Hepatocyte (in vitro differentiated cells): ENCODE measurements at regions not wholly inside any gene's neighbourhood (a gene's known extent, or its start where the extent isn't known, plus 50 kb on each side); places are given as distances from the start of the nearest gene placed in this dataset.

ENCODE experiments used
- DNase-seq: peaks from one replicate; pipeline ENCODE4 v3.0.0-alpha.2; 2016; ENCODE audit warnings: low spot score
- H2AFZ ChIP-seq: fragments of 200-600 bp; sonication (generic); 2 replicates; pipeline ENCODE4 v1.6.0; 2016; ENCODE audit warnings: antibody characterized with exemption, mild to moderate bottlenecking
- H3K27ac ChIP-seq: fragments of 200-600 bp; sonication (generic); 2 replicates; pipeline ENCODE4 v1.5.1; 2016; ENCODE audit warnings: mild to moderate bottlenecking
- H3K27me3 ChIP-seq: fragments of 200-600 bp; sonication (generic); 2 replicates; pipeline ENCODE4 v1.6.1; 2016
- H3K36me3 ChIP-seq: fragments of 200-600 bp; sonication (generic); replicated peaks from 2 replicates; pipeline ENCODE4 v1.5.1; 2016; ENCODE audit warnings: low read depth; ENCODE audit not compliant: insufficient read depth
- H3K4me1 ChIP-seq: fragments of 200-600 bp; sonication (generic); 2 replicates; pipeline ENCODE4 v1.5.1; 2016; ENCODE audit warnings: mild to moderate bottlenecking, moderate library complexity; ENCODE audit not compliant: insufficient read depth
- H3K4me2 ChIP-seq: fragments of 200-600 bp; sonication (generic); 2 replicates; pipeline ENCODE4 v1.6.0; 2016
- H3K4me3 ChIP-seq: fragments of 200-600 bp; sonication (generic); 2 replicates; pipeline ENCODE4 v1.5.1; 2016; ENCODE audit warnings: mild to moderate bottlenecking
- H3K79me2 ChIP-seq: fragments of 200-600 bp; sonication (generic); 2 replicates; pipeline ENCODE4 v1.6.0; 2017; ENCODE audit warnings: mild to moderate bottlenecking
- H3K9me2 ChIP-seq: fragments of 200-600 bp; sonication (generic); replicated peaks from 2 replicates; pipeline ENCODE4 v1.6.0; 2017; ENCODE audit warnings: mild to moderate bottlenecking; ENCODE audit not compliant: insufficient read depth
- H3K9me3 ChIP-seq: fragments of 200-600 bp; sonication (generic); 2 replicates; pipeline ENCODE4 v1.5.1; 2016; ENCODE audit warnings: low read depth, mild to moderate bottlenecking
- H4K20me1 ChIP-seq: fragments of 200-600 bp; sonication (generic); 2 replicates; pipeline ENCODE4 v1.6.0; 2016; ENCODE audit warnings: mild to moderate bottlenecking; ENCODE audit not compliant: insufficient read depth, poor library complexity, severe bottlenecking
- EZH2 ChIP-seq: fragments of 200-600 bp; sonication (generic); IDR thresholded peaks from 2 replicates; pipeline ENCODE4 v1.6.1; 2016; ENCODE audit warnings: antibody characterized with exemption, mild to moderate bottlenecking, borderline replicate concordance
- EZH2phosphoT487 ChIP-seq: fragments of 200-600 bp; sonication (generic); IDR thresholded peaks from one replicate; pipeline ENCODE4 v1.6.1; 2018; ENCODE audit warnings: antibody characterized with exemption, mild to moderate bottlenecking, low read depth, moderate library complexity; ENCODE audit not compliant: unreplicated experiment, severe bottlenecking
- WGBS: methylation state at CpG from one replicate; pipeline ENCODE4 v1.1.6; 2016; ENCODE audit warnings: low lambda C conversion rate; ENCODE audit errors: missing lambda C conversion rate; 5-methylcytosine and 5-hydroxymethylcytosine counted together
- TF ChIP-seq, protein P1 (sequence below): fragments of 200-600 bp; sonication (generic); IDR thresholded peaks from 2 replicates; pipeline ENCODE4 v1.5.1; 2016; ENCODE audit warnings: antibody characterized with exemption, mild to moderate bottlenecking; ENCODE audit not compliant: poor library complexity

DNA sequence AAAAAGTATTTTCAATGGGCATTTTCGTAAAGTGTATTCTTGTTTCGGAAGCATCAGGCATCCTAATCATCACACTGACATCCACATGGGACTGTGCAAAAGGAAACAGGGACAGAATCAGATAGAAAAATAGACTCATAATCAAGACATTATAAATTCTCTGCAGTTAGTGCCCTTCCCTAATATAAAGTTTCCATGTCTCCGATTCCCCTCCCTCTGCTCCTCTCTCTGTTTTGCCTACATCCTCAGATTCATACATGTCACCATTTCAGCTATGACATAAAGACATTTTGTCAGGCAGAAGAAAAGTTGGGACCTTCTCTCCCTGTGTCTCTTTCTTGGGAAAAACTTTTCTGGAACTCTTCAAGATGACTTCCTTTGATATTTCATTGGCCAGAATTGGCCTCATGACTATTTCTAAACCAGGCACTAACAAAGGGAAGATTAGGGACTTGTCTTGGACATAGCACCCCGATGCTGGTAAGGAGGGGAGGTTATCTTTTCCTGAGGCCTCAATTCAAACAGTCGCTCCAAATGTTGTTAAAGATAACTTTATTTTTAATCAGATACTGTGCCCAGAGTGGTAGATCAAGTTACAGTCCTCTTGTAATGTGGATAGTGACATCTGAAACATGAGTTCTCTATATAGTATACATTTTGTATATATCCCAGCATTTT lies 212.1 kb upstream of the BTG1 start:
- DNase-seq: no peak
- TF ChIP-seq EZH2 (no peak), EZH2phosphoT487 (no peak)
- TF ChIP-seq, protein P1, sequence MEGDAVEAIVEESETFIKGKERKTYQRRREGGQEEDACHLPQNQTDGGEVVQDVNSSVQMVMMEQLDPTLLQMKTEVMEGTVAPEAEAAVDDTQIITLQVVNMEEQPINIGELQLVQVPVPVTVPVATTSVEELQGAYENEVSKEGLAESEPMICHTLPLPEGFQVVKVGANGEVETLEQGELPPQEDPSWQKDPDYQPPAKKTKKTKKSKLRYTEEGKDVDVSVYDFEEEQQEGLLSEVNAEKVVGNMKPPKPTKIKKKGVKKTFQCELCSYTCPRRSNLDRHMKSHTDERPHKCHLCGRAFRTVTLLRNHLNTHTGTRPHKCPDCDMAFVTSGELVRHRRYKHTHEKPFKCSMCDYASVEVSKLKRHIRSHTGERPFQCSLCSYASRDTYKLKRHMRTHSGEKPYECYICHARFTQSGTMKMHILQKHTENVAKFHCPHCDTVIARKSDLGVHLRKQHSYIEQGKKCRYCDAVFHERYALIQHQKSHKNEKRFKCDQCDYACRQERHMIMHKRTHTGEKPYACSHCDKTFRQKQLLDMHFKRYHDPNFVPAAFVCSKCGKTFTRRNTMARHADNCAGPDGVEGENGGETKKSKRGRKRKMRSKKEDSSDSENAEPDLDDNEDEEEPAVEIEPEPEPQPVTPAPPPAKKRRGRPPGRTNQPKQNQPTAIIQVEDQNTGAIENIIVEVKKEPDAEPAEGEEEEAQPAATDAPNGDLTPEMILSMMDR: no peak
- WGBS: 74% methylated on average over 5 of the region's 5 CpGs
- no peaks in the 10 kb centered on the region for H3K79me2 ChIP-seq
- H3K27ac ChIP-seq: no peak overlapping the region
- H3K4me3 ChIP-seq: no peak overlapping the region
- no peaks in the 10 kb centered on the region for H3K9me2 ChIP-seq
- H3K4me1 ChIP-seq: no peaks in the 10 kb centered on the region
- no peak overlapping the region for H3K4me2 ChIP-seq
- H3K27me3 ChIP-seq: no peaks in the 10 kb centered on the region
- H4K20me1 ChIP-seq: no peaks in the 10 kb centered on the region
- no peaks in the 10 kb centered on the region for H3K9me3 ChIP-seq
- H2AFZ ChIP-seq: no peak overlapping the region
- no peaks in the 10 kb centered on the region for H3K36me3 ChIP-seq

DNA sequence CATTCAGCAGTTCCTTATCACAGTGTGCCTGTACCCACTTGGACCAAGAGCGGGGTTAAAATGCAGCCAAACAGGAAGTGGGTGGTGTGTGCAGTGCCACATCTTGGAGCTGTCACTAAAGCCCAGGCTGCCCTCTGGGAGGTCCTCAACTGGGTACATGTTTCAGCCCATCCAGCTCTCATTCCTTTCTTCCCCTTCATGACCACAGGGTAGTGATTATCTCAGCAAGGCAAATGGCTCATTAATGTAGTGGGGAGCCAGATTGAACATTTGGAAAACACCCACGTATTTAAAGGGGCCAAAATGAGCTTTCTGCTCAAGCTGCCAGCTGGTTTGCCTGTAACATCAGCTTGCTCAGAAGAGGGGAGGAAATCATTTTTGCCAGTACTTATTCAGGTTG lies 210.8 kb upstream of the BTG1 start:
- H3K79me2 ChIP-seq: no peaks in the 10 kb centered on the region
- TF ChIP-seq EZH2phosphoT487: no peak
- TF ChIP-seq, protein P1: no peak
- no peak for TF ChIP-seq EZH2

DNA sequence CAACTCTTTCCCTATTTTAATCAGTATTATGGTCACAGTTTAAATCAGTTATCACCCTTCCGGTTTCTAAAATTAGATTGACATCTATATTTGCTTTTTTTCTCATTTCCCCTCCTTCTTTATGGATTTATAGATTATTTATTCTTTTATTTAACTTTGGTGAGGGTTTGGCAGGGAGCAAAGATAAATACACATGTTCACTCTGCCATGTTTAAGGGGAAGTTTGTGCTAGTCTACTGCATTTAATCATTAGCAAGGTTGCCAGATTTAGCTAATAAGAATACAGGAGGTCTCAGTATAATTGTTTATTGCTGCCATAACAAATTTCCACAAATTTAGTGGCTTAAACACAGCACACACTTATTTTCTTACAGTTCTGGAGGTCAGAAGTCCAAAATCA lies 204.0 kb upstream of the BTG1 start:
- H3K36me3 ChIP-seq: no peaks in the 10 kb centered on the region
- no peaks in the 10 kb centered on the region for H3K4me1 ChIP-seq
- 91% methylated on average over 1 of the region's 1 CpG for WGBS
- no peaks in the 10 kb centered on the region for H4K20me1 ChIP-seq
- H2AFZ ChIP-seq: no peak overlapping the region
- no peaks in the 10 kb centered on the region for H3K9me2 ChIP-seq
- H3K9me3 ChIP-seq: no peaks in the 10 kb centered on the region
- H3K4me3 ChIP-seq: no peak overlapping the region
- H3K4me2 ChIP-seq: no peak overlapping the region
- TF ChIP-seq EZH2 (no peak), EZH2phosphoT487 (no peak)
- TF ChIP-seq, protein P1: no peak
- no peaks in the 10 kb centered on the region for H3K27me3 ChIP-seq
- DNase-seq: no peak
- no peaks in the 10 kb centered on the region for H3K79me2 ChIP-seq
- H3K27ac ChIP-seq: no peak overlapping the region

More for the DNA sequence above, 210.8 kb upstream of the BTG1 start:
- Histone ChIP-seq H3K9me3 (no peaks in the 10 kb centered on the region), H3K4me3 (no peak overlapping the region), H3K36me3 (no peaks in the 10 kb centered on the region), H3K4me2 (no peak overlapping the region), H3K4me1 (no peaks in the 10 kb centered on the region), H3K27me3 (no peaks in the 10 kb centered on the region), H3K9me2 (no peaks in the 10 kb centered on the region), H4K20me1 (no peaks in the 10 kb centered on the region), H3K27ac (no peak overlapping the region), H2AFZ (no peak overlapping the region)
- 85% methylated on average over 2 of the region's 2 CpGs for WGBS
- DNase-seq: no peak

DNA sequence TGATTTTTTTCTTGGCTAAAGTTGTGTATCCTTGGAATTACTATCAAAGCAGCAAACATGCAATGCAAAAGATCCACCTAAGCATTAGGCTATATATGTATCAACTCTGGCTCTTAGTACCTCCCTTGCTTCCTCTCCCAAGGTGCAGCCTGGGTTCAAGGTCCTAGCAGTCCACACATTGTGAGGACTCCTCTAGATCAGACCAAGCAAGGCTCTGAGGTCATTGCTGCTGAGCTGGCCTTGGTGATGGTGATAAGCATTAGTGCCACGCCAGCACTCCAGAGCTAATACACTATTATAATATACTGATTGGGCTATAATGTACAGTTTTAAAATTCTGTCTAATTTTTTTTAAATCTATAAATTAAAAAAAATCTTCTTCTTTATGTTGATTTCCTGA lies 196.9 kb upstream of the BTG1 start:
- no peak overlapping the region for H2AFZ ChIP-seq
- DNase-seq: no peak
- H3K4me2 ChIP-seq: no peak overlapping the region
- H3K4me1 ChIP-seq: no peaks in the 10 kb centered on the region
- H4K20me1 ChIP-seq: no peaks in the 10 kb centered on the region
- no peak overlapping the region for H3K27ac ChIP-seq
- no peaks in the 10 kb centered on the region for H3K27me3 ChIP-seq
- H3K79me2 ChIP-seq: no peaks in the 10 kb centered on the region
- H3K9me2 ChIP-seq: no peaks in the 10 kb centered on the region
- 100% methylated on average over 1 of the region's 1 CpG for WGBS
- H3K9me3 ChIP-seq: no peaks in the 10 kb centered on the region
- no peaks in the 10 kb centered on the region for H3K36me3 ChIP-seq
- TF ChIP-seq EZH2phosphoT487: no peak
- TF ChIP-seq, protein P1: no peak
- TF ChIP-seq EZH2: no peak
- H3K4me3 ChIP-seq: no peak overlapping the region
